Neuronal stem cell (in vitro differentiated cells): ENCODE measurements at regions not wholly inside any gene's neighbourhood (a gene's known extent, or its start where the extent isn't known, plus 50 kb on each side); places are given as distances from the start of the nearest gene placed in this dataset.

Experiments used
- DNase-seq: peaks from one replicate; pipeline ENCODE4 v3.0.0-alpha.2; 2013; ENCODE audit warnings: low spot score
- H2AFZ ChIP-seq: one replicate; pipeline ENCODE4 v1.6.1; 2013; ENCODE audit warnings: mild to moderate bottlenecking, low read length, inconsistent platforms
- H2AK5ac ChIP-seq: 2 replicates; pipeline ENCODE4 v1.6.1; 2013; ENCODE audit warnings: low read depth, mild to moderate bottlenecking, inconsistent platforms, low read length, moderate library complexity, mixed read lengths
- H2BK120ac ChIP-seq: 2 replicates; pipeline ENCODE4 v1.6.1; 2013; ENCODE audit warnings: low read depth, mild to moderate bottlenecking, inconsistent platforms, low read length, moderate library complexity, mixed read lengths
- H2BK12ac ChIP-seq: one replicate; pipeline ENCODE4 v1.6.1; 2013; ENCODE audit warnings: low read length, inconsistent platforms
- H2BK15ac ChIP-seq: 2 replicates; pipeline ENCODE4 v1.6.1; 2013; ENCODE audit warnings: mild to moderate bottlenecking, low read length, inconsistent platforms, mixed read lengths
- H2BK5ac ChIP-seq: one replicate; pipeline ENCODE4 v1.6.1; 2013; ENCODE audit warnings: inconsistent platforms, mild to moderate bottlenecking, low read length, moderate library complexity
- H3K14ac ChIP-seq: one replicate; pipeline ENCODE4 v1.6.1; 2013; ENCODE audit warnings: low read length, inconsistent platforms
- H3K18ac ChIP-seq: 2 replicates; pipeline ENCODE4 v1.6.1; 2013; ENCODE audit warnings: low read length, inconsistent platforms
- H3K23ac ChIP-seq: 2 replicates; pipeline ENCODE4 v1.6.1; 2013; ENCODE audit warnings: low read depth, mild to moderate bottlenecking, mixed read lengths, low read length, inconsistent platforms; ENCODE audit not compliant: poor library complexity
- H3K27ac ChIP-seq: replicated peaks from 3 replicates; pipeline ENCODE4 v1.5.1; 2013; ENCODE audit warnings: low read length, inconsistent platforms
- H3K27me3 ChIP-seq, 3 experiments: 2 replicates each; pipeline ENCODE4 v1.6.1; 2013; ENCODE audit warnings: low read length in 3 of 3, mild to moderate bottlenecking in 2 of 3, inconsistent platforms in 1 of 3, low read depth in 1 of 3, mixed read lengths in 1 of 3, moderate library complexity in 1 of 3; ENCODE audit not compliant: control insufficient read depth in 3 of 3, insufficient read depth in 3 of 3
- H3K36me3 ChIP-seq, 2 donors: replicated peaks in 1 of 2; 2 replicates each; pipeline ENCODE4 v1.6.1; 2013; ENCODE audit warnings: low read length in 2 of 2; ENCODE audit not compliant: control insufficient read depth in 2 of 2, insufficient read depth in 2 of 2
- H3K4ac ChIP-seq: 2 replicates; pipeline ENCODE4 v1.6.1; 2013; ENCODE audit warnings: inconsistent platforms, mild to moderate bottlenecking, low read length, moderate library complexity
- H3K4me1 ChIP-seq, 2 donors: 1 replicate in 1 of 2; 2 replicates in 1 of 2; pipeline ENCODE4 v1.6.1; 2013; ENCODE audit warnings: low read length in 2 of 2, low read depth in 1 of 2; ENCODE audit not compliant: control insufficient read depth in 2 of 2, insufficient read depth in 1 of 2
- H3K4me2 ChIP-seq: one replicate; pipeline ENCODE4 v1.6.1; 2013; ENCODE audit warnings: mild to moderate bottlenecking, low read length, inconsistent platforms; ENCODE audit not compliant: insufficient read depth, poor library complexity, severe bottlenecking
- H3K4me3 ChIP-seq, 2 donors: 2 replicates each; pipeline ENCODE4 v1.5.1; 2013; ENCODE audit warnings: low read length in 2 of 2, mild to moderate bottlenecking in 2 of 2, inconsistent platforms in 1 of 2, moderate library complexity in 1 of 2
- H3K79me1 ChIP-seq: one replicate; pipeline ENCODE4 v1.6.1; 2013; ENCODE audit warnings: low read depth, mild to moderate bottlenecking, inconsistent platforms, low read length, moderate library complexity
- H3K9ac ChIP-seq: one replicate; pipeline ENCODE4 v1.6.1; 2013; ENCODE audit warnings: mild to moderate bottlenecking, low read depth, low read length, inconsistent platforms; ENCODE audit not compliant: poor library complexity
- H3K9me3 ChIP-seq, 2 donors: replicated peaks in 1 of 2; 2 replicates each; pipeline versions ENCODE3 to v1.6.1; 2013; ENCODE audit warnings: low read length in 2 of 2, mild to moderate bottlenecking in 2 of 2, inconsistent platforms in 1 of 2, low read depth in 1 of 2, mixed read lengths in 1 of 2, moderate library complexity in 1 of 2; ENCODE audit not compliant: control insufficient read depth in 2 of 2, insufficient read depth in 1 of 2
- H4K8ac ChIP-seq: one replicate; pipeline ENCODE4 v1.6.1; 2013; ENCODE audit warnings: low read depth, mild to moderate bottlenecking, inconsistent platforms, low read length, moderate library complexity
- H4K91ac ChIP-seq: one replicate; pipeline ENCODE4 v1.6.1; 2013; ENCODE audit warnings: low read length, low read depth, mild to moderate bottlenecking, inconsistent platforms; ENCODE audit not compliant: poor library complexity
- WGBS, 2 donors: extraction: QIAGEN DNeasy Blood & Tissue Kit; methylation state at CpG; one replicate each; pipeline ENCODE4 v1.1.7; 2013; ENCODE audit warnings: missing lambda C conversion rate in 2 of 2, mixed read lengths in 1 of 2; ENCODE audit not compliant: insufficient read length in 2 of 2, insufficient replicate concordance in 1 of 2; ENCODE audit errors: extremely low coverage in 2 of 2; 5-methylcytosine and 5-hydroxymethylcytosine counted together

DNA sequence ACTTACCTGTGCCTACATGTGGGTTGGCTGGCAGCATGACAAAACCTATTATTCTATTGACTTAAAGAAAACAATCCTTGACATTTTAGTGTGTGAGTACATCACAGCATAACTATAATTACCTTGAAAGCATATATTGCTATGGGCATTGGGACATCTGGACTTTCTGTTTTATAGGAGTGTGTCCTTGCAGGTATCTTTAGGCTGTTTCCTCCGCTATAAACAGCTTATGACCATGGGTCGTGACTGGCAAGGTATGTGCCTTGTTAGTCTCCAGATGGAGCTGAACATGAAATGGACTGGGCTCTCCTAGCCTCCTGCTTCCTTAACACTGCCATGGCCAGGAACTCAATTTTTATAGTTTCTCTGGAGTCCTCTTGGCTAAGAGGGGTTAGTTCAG lies 317.4 kb upstream of the COBL start:
- peaks cover 3 to 24% of the 10 kb centered on the region in 2 donors for H3K4me1 ChIP-seq
- no peak for DNase-seq
- H2BK120ac ChIP-seq = no peak overlapping the region
- H3K14ac ChIP-seq = no peak overlapping the region
- no peak overlapping the region for H4K8ac ChIP-seq
- H3K79me1 ChIP-seq = no peaks in the 10 kb centered on the region
- H3K18ac ChIP-seq = no peak overlapping the region
- no CpG with 5 or more reads among the region's 2 CpGs for WGBS, 2 donors
- no peak overlapping the region for H2BK15ac ChIP-seq
- no peak overlapping the region for H2BK5ac ChIP-seq
- peaks cover 4 to 8% of the 10 kb centered on the region in 2 donors for H3K9me3 ChIP-seq
- H3K4me2 ChIP-seq = no peak overlapping the region
- no peak overlapping the region for H3K23ac ChIP-seq
- no peaks in the 10 kb centered on the region for H3K36me3 ChIP-seq
- H3K4me3 ChIP-seq = no peak overlapping the region
- H3K4ac ChIP-seq = no peak overlapping the region
- no peak overlapping the region for H2BK12ac ChIP-seq
- H3K27ac ChIP-seq = no peak overlapping the region
- no peaks in the 10 kb centered on the region for H3K27me3 ChIP-seq
- H2AFZ ChIP-seq = peak overlapping the region; percentile 21
- no peak overlapping the region for H4K91ac ChIP-seq
- H2AK5ac ChIP-seq = no peak overlapping the region
- no peak overlapping the region for H3K9ac ChIP-seq

DNA sequence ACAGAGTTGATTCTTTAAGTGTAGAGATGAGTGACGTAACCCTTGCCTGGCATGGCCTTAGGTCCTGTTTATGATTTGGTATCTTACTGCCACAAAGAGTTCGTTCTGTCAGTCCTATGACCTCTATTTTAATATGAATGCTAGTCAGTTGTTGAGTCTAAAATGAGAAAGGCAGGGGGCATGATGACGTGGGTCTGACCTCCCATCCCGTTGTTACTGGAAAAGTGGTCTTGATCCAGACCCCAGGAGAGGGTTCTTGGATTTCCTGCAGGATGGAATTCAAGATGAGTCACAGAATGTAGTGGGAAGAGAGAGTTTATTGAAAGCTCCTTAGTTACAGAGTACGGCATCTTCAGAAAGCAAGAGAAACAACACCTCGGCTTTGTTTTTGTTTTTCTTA lies 317.0 kb upstream of the COBL start:
- Histone ChIP-seq H2BK15ac (no peak overlapping the region), H4K91ac (no peak overlapping the region), H3K4me2 (no peak overlapping the region), H2AK5ac (no peak overlapping the region), H3K23ac (no peak overlapping the region), H3K79me1 (no peaks in the 10 kb centered on the region), H3K18ac (no peak overlapping the region), H3K27ac (no peak overlapping the region), H3K36me3 (no peaks in the 10 kb centered on the region), H3K9ac (no peak overlapping the region), H3K4me1 (peaks cover 3 to 24% of the 10 kb centered on the region in 2 donors), H3K4me3 (no peak overlapping the region), H2BK12ac (no peak overlapping the region), H2BK5ac (no peak overlapping the region), H3K9me3 (peaks cover 5 to 8% of the 10 kb centered on the region in 2 donors), H3K14ac (no peak overlapping the region), H2AFZ (peak overlapping the region; percentile 34), H4K8ac (no peak overlapping the region), H3K27me3 (no peaks in the 10 kb centered on the region), H3K4ac (no peak overlapping the region), H2BK120ac (no peak overlapping the region)
- no peak for DNase-seq
- WGBS, 2 donors = no CpG with 5 or more reads among the region's 6 CpGs

DNA sequence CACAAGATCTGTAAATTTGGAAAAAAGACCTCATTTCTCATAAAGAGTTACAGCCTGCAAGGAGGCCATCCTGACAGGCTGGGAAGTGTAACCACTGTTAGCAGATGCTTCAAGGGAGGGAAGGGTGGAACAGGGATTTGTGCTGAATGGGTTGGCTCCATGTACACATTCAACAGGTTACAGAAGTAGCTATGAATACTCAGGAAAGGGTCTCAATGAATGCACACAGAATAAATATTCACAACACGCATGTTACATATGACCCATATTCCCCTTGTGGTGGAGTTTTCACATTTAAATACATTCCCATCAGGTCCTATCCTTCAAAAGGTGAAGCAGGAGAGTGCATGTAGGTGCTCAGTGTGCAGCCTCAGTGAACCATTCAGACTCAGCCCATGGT lies 316.4 kb upstream of the COBL start:
- Histone ChIP-seq H3K79me1 (no peaks in the 10 kb centered on the region), H3K27me3 (no peaks in the 10 kb centered on the region), H4K91ac (no peak overlapping the region), H3K27ac (no peak overlapping the region), H3K4me3 (no peak overlapping the region), H2BK12ac (no peak overlapping the region), H2BK120ac (no peak overlapping the region), H3K14ac (no peak overlapping the region), H2AFZ (peak overlapping the region; percentile 34), H2BK15ac (no peak overlapping the region), H3K9ac (no peak overlapping the region), H3K9me3 (peaks cover 5 to 8% of the 10 kb centered on the region in 2 donors), H3K23ac (no peak overlapping the region), H3K18ac (no peak overlapping the region), H3K36me3 (no peaks in the 10 kb centered on the region), H3K4me2 (no peak overlapping the region), H3K4ac (no peak overlapping the region), H2BK5ac (no peak overlapping the region), H4K8ac (no peak overlapping the region), H3K4me1 (peaks cover 3 to 24% of the 10 kb centered on the region in 2 donors), H2AK5ac (no peak overlapping the region)
- WGBS, 2 donors = no CpG with 5 or more reads among the region's 1 CpG
- DNase-seq = no peak

DNA sequence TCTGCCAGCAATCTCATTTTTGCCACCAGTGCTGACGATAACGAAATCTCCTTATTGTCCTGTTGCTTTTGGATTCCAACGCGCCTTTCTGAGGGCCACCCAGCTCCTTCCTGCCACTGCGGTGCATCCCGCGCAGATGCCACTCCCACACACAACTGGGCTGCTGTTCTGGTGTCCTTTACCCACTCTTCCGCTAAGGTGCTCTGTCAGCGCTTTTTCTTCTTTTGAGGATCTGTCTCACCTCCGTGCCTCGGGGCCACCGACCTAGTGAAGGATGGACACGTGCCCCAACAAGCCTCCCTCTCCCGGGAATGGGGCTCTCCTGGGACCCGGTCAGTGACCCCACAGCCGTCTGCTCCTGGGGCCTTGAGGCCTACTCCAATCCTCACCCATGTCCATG lies 314.3 kb upstream of the COBL start:
- Histone ChIP-seq H3K9me3 (peaks cover 5 to 8% of the 10 kb centered on the region in 2 donors), H3K27ac (no peak overlapping the region), H3K9ac (no peak overlapping the region), H2AFZ (no peak overlapping the region), H3K4me3 (no peak overlapping the region), H3K23ac (no peak overlapping the region), H2BK5ac (no peak overlapping the region), H3K4me2 (no peak overlapping the region), H3K14ac (no peak overlapping the region), H3K18ac (no peak overlapping the region), H3K4me1 (peaks cover 2 to 22% of the 10 kb centered on the region in 2 donors), H2AK5ac (no peak overlapping the region), H3K79me1 (no peaks in the 10 kb centered on the region), H2BK12ac (no peak overlapping the region), H2BK120ac (no peak overlapping the region), H2BK15ac (no peak overlapping the region), H3K36me3 (no peaks in the 10 kb centered on the region), H3K4ac (no peak overlapping the region), H3K27me3 (no peaks in the 10 kb centered on the region), H4K8ac (no peak overlapping the region), H4K91ac (no peak overlapping the region)
- WGBS, 2 donors = no CpG with 5 or more reads among the region's 16 CpGs
- DNase-seq = no peak
